ENCODE measurements at regions not wholly inside any gene's neighbourhood (a gene's known extent, or its start where the extent isn't known, plus 50 kb on each side); places are given as distances from the start of the nearest gene placed in this dataset.

DNA sequence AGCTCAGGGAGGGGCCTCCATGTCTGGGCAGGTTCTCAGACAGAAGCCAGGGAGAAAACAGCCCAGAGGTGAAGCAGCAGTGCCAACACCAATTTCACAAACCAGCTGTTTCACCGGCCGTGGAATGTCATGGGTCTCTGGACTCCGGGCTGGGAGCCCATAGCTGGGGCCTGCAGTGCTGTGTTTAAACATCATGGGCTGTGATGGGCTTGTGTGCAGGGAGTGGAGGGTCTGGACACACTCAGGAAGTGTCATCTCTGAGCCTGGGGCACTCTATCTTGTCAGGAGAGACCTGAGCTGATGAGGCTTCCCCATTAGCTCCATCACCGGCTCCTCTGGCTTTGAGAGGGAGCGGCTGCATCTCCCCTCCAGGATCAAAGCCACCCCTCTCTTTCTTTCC lies 173.6 kb upstream of the IGSF21 start:
- Mint-ChIP-seq H3K36me3 (no peaks in the 10 kb centered on the region), H3K9me3 (peaks cover 3% of the 10 kb centered on the region), H3K27ac (no peak overlapping the region), H3K27me3 (peaks cover 4% of the 10 kb centered on the region), H3K4me3 (no peak overlapping the region), H3K4me1 (no peaks in the 10 kb centered on the region)
- DNase-seq, result no peak

DNA sequence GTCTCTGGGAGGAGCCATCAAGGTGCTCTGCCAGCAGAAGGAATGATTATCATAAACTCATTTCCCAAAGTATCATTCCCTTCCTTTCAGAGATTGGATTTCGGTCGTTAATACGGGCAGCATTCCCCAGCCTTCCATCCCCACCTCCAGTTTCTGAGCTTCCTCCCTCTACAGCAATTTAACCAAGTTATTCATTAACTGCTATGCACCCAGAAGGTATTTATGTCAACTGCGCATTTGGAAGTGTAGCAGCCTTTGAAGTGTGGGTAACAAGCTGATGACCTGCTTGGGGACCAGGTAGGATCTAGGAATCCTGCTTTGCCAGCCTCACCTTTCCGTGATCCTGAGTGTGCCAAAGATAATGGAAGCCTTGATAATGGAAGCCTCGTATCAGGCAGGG lies 172.4 kb upstream of the IGSF21 start:
- no peaks in the 10 kb centered on the region for H3K36me3 Mint-ChIP-seq
- no peak for DNase-seq
- H3K4me3 Mint-ChIP-seq, result no peak overlapping the region
- H3K27ac Mint-ChIP-seq, result no peak overlapping the region
- peaks cover 4% of the 10 kb centered on the region for H3K27me3 Mint-ChIP-seq
- H3K9me3 Mint-ChIP-seq, result peaks cover 3% of the 10 kb centered on the region
- no peaks in the 10 kb centered on the region for H3K4me1 Mint-ChIP-seq

DNA sequence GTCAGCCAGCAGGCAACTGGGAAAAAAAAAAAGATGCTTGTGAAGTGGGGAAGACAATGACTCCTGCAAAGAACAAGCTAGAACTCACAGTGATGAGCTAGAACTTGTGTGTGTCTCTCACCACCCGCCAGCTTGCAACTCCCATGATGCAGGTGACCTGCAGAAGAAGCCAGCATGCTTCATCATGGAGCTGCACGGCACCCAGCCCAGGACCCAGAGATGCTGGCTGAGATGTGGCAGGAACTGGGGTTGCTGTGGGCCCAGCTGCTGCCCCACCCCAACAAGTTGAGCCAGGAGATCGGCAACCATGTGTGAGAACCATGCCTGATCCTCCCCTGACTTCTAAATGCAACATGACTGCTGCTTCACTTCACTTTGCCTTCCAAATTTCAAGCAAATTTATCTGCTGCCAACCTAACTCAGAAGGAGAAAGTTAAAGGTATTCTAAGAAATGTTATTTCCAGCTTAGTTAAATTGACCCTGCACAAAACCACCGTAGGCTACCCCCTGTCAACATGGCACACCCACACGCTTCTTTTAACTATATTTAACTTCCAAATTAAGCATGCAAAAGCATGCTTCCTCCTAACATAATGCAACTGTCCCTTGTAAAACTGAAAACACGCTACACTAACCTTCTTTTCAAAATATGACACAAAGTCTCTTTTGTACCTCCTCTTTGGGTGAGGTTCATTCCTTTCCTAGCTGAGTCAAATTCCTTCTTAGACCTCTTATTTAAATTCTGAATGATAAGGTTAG lies 166.0 kb upstream of the IGSF21 start:
- no peak overlapping the region for H3K4me3 Mint-ChIP-seq
- H3K27ac Mint-ChIP-seq, result no peak overlapping the region
- H3K27me3 Mint-ChIP-seq, result peaks cover 8% of the 10 kb centered on the region
- no peaks in the 10 kb centered on the region for H3K36me3 Mint-ChIP-seq
- no peaks in the 10 kb centered on the region for H3K4me1 Mint-ChIP-seq
- no peak for DNase-seq
- peaks cover under 1% of the 10 kb centered on the region for H3K9me3 Mint-ChIP-seq

DNA sequence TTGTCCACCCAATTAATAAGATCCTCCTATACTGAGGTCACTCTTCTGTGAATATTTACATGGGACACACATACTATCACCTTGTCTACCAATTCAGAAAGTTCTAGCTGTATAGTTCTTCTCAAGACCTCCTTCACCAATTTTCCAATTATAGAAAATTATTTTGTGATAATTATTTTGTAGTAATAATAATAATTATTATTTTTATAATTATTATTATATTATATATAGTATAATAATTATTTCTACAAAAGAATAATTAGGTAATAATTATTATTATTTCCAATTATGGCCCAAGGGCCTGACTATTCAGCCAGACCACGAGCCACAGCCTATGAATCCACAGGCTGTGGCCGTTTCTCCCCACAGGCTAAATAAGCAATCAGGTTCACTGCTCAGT lies 164.1 kb upstream of the IGSF21 start:
- Mint-ChIP-seq H3K27me3 (peaks cover 4% of the 10 kb centered on the region), H3K27ac (no peak overlapping the region)

DNA sequence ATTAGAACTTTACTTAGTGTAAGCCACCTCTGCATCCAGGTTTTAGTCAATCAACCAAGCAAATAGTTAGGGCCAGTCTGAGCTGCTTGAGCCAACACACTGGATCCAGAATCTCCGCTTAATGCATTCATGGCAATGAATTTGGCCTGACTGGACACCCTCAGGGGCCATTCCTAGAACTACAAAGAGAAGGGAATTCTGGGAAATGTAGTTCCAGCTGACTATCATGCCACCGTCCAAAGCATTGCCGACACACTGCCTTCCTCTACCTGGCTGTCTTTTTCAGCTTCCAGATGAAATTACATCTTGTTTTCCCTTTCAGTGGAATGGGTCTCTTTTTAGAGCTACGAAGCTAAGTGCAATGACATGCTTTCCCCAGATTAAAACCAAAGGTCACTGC lies 163.0 kb upstream of the IGSF21 start:
- H3K4me3 Mint-ChIP-seq, result no peak overlapping the region
- H3K27ac Mint-ChIP-seq, result no peak overlapping the region
- DNase-seq, result no peak
- peaks cover 10% of the 10 kb centered on the region for H3K27me3 Mint-ChIP-seq
- H3K36me3 Mint-ChIP-seq, result no peaks in the 10 kb centered on the region
- H3K4me1 Mint-ChIP-seq, result no peaks in the 10 kb centered on the region
- H3K9me3 Mint-ChIP-seq, result no peaks in the 10 kb centered on the region

More for the DNA sequence above, 164.1 kb upstream of the IGSF21 start:
- Mint-ChIP-seq H3K4me1 (no peaks in the 10 kb centered on the region), H3K9me3 (no peaks in the 10 kb centered on the region), H3K36me3 (no peaks in the 10 kb centered on the region), H3K4me3 (no peak overlapping the region)
- no peak for DNase-seq

DNA sequence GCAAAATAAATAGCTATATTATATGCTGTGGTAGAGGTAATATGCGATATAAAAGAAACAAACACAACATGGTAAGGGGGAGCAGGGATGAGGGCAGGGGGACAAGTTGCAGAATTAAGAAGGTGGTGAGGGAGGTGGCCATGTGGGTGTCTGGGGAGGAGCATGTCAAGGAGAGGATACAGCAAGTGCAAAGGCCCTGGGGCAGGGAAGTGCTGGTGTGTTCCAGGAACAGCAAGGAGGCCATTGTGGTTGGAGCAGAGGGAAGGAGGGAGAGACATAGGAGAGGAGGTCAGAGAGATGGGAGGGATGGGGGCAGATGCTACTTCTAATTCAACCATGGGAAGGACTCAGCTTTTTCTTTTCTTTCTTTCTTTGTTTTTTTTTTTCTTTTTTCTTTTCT lies 161.2 kb upstream of the IGSF21 start:
- Mint-ChIP-seq H3K9me3 (no peaks in the 10 kb centered on the region), H3K27ac (no peak overlapping the region), H3K27me3 (peaks cover 18% of the 10 kb centered on the region), H3K36me3 (no peaks in the 10 kb centered on the region), H3K4me1 (no peaks in the 10 kb centered on the region), H3K4me3 (no peak overlapping the region)
- DNase-seq, result no peak

DNA sequence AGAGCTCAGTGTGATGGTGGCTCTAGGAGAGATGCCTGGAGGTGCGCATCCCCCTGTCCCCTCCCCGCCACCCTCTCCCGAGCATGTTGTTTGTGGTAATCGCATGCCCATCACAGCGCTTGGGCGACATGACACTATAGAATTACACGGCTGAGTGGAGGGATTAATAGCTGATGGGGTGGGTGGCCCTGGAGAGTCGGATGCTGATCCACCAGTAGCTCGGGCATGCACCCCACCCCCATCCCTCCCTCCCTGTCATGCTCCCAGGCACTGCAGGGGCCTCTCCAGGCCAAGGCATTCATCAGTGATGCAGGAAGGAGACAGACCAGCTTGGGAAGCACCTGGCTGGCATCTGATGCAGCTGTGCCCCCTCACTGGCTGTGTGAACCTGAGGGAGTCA lies 159.0 kb upstream of the IGSF21 start:
- Mint-ChIP-seq H3K4me3 (no peak overlapping the region), H3K27ac (no peak overlapping the region), H3K9me3 (no peaks in the 10 kb centered on the region), H3K36me3 (no peaks in the 10 kb centered on the region), H3K4me1 (no peaks in the 10 kb centered on the region), H3K27me3 (peaks cover 33% of the 10 kb centered on the region)
- no peak for DNase-seq

DNA sequence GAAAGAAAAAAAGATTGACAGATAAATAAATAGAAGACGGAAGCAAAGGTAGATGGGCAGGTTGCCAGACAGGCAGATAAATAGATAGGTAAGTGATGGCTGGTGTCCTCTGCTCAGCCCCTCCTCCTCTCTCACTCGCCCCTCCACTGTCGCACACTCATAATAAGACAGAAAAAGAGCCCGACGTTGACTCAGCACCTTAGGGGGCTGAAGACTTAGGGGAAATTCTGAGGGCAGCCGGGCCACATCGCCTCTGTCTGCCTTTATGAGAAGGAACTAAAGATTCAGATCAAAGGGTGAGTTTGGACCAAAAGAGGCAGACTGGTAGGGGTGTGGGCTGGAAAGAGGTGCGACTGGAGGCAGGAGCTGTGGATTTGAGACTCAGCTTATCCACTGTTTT lies 158.1 kb upstream of the IGSF21 start:
- Mint-ChIP-seq H3K4me3 (no peak overlapping the region), H3K27ac (no peak overlapping the region), H3K27me3 (peaks cover 33% of the 10 kb centered on the region), H3K4me1 (no peaks in the 10 kb centered on the region), H3K36me3 (no peaks in the 10 kb centered on the region), H3K9me3 (no peaks in the 10 kb centered on the region)
- DNase-seq, result no peak

DNA sequence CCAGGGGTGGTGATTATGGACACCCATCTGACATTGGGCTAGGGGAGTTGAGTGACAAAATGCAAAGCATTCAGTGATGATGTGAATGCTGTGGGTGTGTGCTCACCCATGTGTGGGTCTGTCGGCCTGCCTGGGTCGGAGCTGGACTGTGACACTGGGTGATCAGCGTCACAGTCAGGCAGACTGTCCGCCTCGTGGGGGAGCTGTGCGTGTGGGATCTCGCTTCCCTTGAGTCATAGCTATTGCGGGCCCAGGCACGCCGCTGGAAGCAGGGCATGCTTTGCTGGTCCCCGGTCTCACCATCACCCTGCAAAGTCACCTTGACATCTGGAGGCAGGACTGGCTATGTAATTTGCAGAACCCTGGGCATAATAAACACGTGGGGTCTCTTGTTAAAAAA lies 156.9 kb upstream of the IGSF21 start:
- no peaks in the 10 kb centered on the region for H3K4me1 Mint-ChIP-seq
- no peak for DNase-seq
- H3K9me3 Mint-ChIP-seq, result no peaks in the 10 kb centered on the region
- H3K36me3 Mint-ChIP-seq, result no peaks in the 10 kb centered on the region
- H3K27me3 Mint-ChIP-seq, result peaks cover 33% of the 10 kb centered on the region
- H3K4me3 Mint-ChIP-seq, result no peak overlapping the region
- H3K27ac Mint-ChIP-seq, result no peak overlapping the region

DNA sequence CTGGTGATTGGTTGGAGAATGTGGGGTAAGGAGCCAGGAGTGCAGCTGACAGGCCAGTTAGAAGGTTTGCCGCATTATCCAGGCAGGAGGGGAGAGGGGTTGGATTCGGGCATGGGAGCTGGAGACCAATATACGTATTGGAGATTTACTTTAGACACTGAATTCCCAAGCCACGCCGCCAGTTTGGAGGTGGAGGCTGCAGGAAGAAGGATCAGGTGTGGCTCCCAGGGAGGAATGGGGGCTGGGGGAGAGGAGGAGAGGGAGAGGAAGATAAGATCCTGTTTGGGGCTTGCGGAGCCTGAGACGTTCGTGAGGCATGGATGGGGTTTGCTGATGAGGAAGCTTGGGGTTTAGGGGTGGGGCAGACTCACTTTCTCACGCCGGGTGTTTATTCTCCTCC lies 155.1 kb upstream of the IGSF21 start:
- Mint-ChIP-seq H3K4me3 (no peak overlapping the region), H3K9me3 (no peaks in the 10 kb centered on the region), H3K36me3 (no peaks in the 10 kb centered on the region), H3K27me3 (peaks cover 28% of the 10 kb centered on the region), H3K4me1 (no peaks in the 10 kb centered on the region), H3K27ac (no peak overlapping the region)
- no peak for DNase-seq

DNA sequence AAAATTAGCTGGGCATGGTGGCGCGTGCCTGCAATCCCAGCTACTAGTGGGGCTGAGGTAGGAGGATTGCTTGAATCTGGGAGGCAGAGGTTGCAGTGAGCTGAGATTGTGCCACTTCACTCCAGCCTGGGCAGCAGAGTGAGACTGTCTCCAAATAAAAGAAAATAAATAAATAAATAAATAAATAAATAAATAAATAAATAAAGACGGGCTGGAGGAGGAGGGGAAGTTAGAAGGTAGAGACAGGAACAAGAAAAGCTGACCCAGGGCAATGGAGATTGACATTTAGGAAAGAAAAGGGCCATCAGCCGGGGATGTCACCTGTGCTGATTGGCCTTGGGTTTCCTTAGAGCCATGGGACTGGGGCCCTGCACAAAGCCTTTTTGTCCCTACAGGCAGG lies 153.7 kb upstream of the IGSF21 start:
- peaks cover 28% of the 10 kb centered on the region for H3K27me3 Mint-ChIP-seq
- no peak overlapping the region for H3K4me3 Mint-ChIP-seq
- H3K27ac Mint-ChIP-seq, result no peak overlapping the region
- no peak for DNase-seq
- H3K4me1 Mint-ChIP-seq, result no peaks in the 10 kb centered on the region
- H3K9me3 Mint-ChIP-seq, result no peaks in the 10 kb centered on the region
- no peaks in the 10 kb centered on the region for H3K36me3 Mint-ChIP-seq

DNA sequence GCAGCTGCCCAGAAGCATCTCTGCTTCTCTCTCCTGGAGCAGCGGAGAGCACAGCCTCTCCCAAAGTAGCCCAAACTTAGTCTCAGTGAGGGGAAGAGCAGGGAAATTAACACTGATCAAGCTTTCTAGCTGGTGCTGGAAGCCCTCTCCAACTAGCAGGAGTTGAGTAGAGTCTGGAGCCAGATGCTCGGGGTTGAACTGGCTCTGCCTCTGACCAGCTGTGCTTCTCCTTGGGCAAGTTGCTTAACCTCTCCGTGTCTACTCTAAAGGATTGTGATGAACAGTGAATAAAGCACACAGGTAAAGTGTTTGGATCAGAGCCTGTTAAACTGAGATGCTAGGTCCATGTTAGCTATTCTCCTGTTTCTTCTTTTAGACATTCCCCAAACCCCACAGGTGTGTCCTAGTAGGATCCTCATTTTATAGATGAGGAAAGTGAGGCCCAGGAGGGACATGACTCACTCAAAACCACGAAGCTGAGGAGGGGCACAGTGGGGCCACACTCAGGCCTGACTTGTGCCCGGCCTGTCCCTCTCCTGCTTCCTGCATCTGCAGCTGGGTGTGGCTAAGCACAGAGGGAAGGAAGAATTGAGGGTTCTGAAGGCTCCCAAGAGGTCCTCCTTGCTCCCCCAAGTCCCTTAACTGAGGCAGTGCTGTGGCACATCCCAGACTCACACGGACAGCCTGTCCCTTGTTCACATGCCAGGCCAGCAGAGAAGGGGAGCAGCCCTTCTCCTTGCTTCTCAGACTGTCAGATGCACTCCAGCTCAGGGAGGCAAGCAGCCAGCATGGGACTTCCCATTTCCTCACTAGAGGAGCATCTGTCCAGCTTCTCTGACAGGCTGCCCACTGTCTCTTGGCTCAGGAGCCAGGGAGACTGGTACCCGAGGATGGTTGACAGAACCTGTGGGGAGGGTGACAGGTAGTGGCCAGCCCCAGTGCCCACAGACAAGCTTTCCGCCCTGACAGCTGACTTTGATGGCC lies 152.0 kb upstream of the IGSF21 start:
- Mint-ChIP-seq H3K9me3 (no peaks in the 10 kb centered on the region), H3K36me3 (no peaks in the 10 kb centered on the region), H3K4me1 (no peaks in the 10 kb centered on the region), H3K27me3 (peaks cover 19% of the 10 kb centered on the region), H3K27ac (no peak overlapping the region), H3K4me3 (no peak overlapping the region)
- DNase-seq, result no peak

DNA sequence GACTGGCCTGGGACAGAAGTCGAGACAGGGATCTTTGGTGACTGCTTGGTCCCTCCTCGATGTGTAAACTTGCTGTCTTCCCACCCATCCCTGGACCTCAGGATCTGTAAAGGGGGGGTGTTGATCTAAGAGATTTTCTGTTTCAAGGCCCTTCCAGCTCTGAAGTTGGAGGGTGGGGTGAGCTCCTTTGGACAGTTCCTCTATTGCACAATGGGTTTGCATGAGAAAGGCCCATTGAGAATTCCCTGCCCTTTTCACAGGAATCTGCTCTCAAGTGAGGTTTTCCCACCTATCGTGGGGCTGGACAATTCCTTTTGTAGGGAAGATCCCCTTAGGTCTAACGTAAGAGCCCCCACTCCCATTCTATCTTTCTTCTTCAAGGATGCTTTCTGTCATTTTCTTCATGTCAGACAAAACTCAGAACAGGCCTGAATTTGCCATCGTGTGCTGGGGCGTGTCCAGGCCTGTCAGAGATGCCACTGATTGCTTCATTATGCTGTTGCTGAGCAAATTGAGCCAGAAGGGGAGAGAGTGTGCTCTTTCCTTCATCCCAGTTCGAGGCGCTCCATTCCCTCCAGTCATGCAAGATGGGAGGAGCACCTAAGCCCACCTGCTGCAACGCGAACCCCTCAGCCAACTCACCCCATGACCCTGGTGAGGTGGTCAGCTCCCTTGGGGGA lies 149.9 kb upstream of the IGSF21 start:
- Mint-ChIP-seq H3K9me3 (no peaks in the 10 kb centered on the region), H3K4me3 (no peak overlapping the region), H3K36me3 (no peaks in the 10 kb centered on the region), H3K27ac (no peak overlapping the region), H3K4me1 (no peaks in the 10 kb centered on the region), H3K27me3 (peaks cover 7% of the 10 kb centered on the region)
- DNase-seq, result no peak

DNA sequence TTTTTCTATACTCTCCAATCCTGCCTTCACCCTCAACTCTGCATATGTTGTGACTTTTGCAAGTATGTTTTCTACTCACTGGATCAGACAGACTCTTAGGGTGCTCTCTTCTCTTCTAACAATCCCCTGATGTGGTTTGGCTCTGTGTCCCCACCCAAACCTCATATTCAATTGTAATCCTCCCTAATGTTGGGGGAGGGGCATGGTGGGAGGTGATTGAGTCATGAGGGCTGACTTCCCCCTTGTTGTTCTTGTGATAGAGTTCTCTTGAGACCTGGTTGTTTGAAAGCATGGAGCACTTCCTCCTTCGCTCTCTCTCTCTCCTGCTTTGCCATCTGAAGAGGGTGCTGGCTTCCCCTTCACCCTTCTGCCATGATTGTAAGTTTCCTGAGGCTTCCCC lies 148.9 kb upstream of the IGSF21 start:
- Mint-ChIP-seq H3K27ac (no peak overlapping the region), H3K27me3 (peaks cover 5% of the 10 kb centered on the region), H3K4me1 (no peaks in the 10 kb centered on the region), H3K4me3 (no peak overlapping the region), H3K9me3 (no peaks in the 10 kb centered on the region), H3K36me3 (no peaks in the 10 kb centered on the region)
- no peak for DNase-seq

DNA sequence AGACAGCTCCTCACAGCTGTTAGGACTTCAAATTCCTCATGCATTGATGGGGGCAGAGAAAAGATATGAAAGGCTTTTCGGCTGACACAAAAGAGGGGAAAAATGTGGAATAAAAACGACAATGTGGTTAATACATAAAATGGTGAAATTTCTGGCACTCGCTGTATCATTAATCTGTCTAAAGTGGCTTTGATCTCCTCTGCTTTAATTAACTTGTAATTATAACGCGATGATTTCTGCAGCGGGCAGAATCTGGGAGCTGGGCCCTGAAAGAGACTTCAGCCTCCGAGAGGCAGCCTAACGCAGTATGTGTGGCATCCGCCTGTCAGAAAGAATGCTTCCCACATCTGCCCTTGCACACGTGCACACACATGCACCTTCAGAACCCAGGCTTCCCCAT lies 144.1 kb upstream of the IGSF21 start:
- no peak for DNase-seq
- H3K9me3 Mint-ChIP-seq, result no peaks in the 10 kb centered on the region

More for the DNA sequence above, 144.1 kb upstream of the IGSF21 start:
- Mint-ChIP-seq H3K4me3 (no peak overlapping the region), H3K36me3 (no peaks in the 10 kb centered on the region), H3K27ac (no peak overlapping the region), H3K4me1 (no peaks in the 10 kb centered on the region), H3K27me3 (peaks cover 5% of the 10 kb centered on the region)

Measured in activated naive CD8-positive, alpha-beta T cell treated with anti-CD3 and anti-CD28 coated beads for 36 hours (primary cell).